PC-9 (cell line): ENCODE measurements at regions not wholly inside any gene's neighbourhood (a gene's known extent, or its start where the extent isn't known, plus 50 kb on each side); places are given as distances from the start of the nearest gene placed in this dataset.
A peak's percentile ranks its signal among the peaks of the same experiment; 100 is the strongest.

ENCODE experiments used
- BruUV-seq: library from RNA; stranded (reverse); fragments of 400-500 nt; replicated peaks from 2 replicates; lab custom pipeline; 2021; lab: Mats Ljungman, UMichigan
- CTCF ChIA-PET: fragments of 300-600 bp; sonication (Branson Sonifier 250); formaldehyde crosslinking; loops from one replicate; lab custom pipeline; 2022; ENCODE audit warnings: antibody characterized with exemption; lab: Charles Lee
- POLR2A ChIA-PET: fragments of 300-600 bp; sonication (Branson Sonifier 250); formaldehyde crosslinking; loops from one replicate; lab custom pipeline; 2022; ENCODE audit warnings: antibody characterized with exemption; ENCODE audit not compliant: unreplicated experiment; lab: Charles Lee
- DNase-seq, 2 experiments: peaks; one replicate each; pipeline versions ENCODE4 v3.0.0 to v3.0.0-alpha.2; 2015 to 2022; ENCODE audit warnings: mixed read lengths in 1 of 2
- H2AFZ ChIP-seq: fragments of 200-600 bp; sonication (generic); 2 replicates; pipeline ENCODE4 v1.8.1; 2017; ENCODE audit warnings: antibody characterized with exemption
- H3F3A ChIP-seq: fragments of 200-600 bp; sonication (generic); 2 replicates; pipeline ENCODE4 v1.8.1; 2017; ENCODE audit warnings: antibody characterized with exemption, mild to moderate bottlenecking, low read depth; ENCODE audit not compliant: insufficient read depth
- H3K27ac ChIP-seq: fragments of 200-600 bp; sonication (generic); 2 replicates; pipeline ENCODE4 v1.6.1; 2016; ENCODE audit warnings: mixed run types
- H3K27me3 ChIP-seq: fragments of 200-600 bp; sonication (generic); 2 replicates; pipeline ENCODE4 v1.6.1; 2016; ENCODE audit warnings: low read depth, mixed run types; ENCODE audit not compliant: insufficient read depth
- H3K36me3 ChIP-seq: fragments of 200-600 bp; sonication (generic); 2 replicates; pipeline ENCODE4 v1.6.1; 2016; ENCODE audit warnings: low read depth, mixed run types
- H3K4me1 ChIP-seq: fragments of 200-600 bp; sonication (generic); replicated peaks from 2 replicates; pipeline ENCODE4 v1.6.1; 2016; ENCODE audit warnings: mixed run types; ENCODE audit not compliant: insufficient read depth
- H3K4me2 ChIP-seq: fragments of 200-600 bp; sonication (generic); 2 replicates; pipeline ENCODE4 v1.6.1; 2017; ENCODE audit warnings: mixed run types
- H3K4me3 ChIP-seq: fragments of 200-600 bp; sonication (generic); 2 replicates; pipeline ENCODE4 v1.6.1; 2016; ENCODE audit warnings: mixed run types
- H3K79me2 ChIP-seq: fragments of 200-600 bp; sonication (generic); 2 replicates; pipeline ENCODE4 v1.6.1; 2017; ENCODE audit warnings: low read depth, mixed run types
- H3K9me2 ChIP-seq: fragments of 200-600 bp; sonication (generic); 2 replicates; pipeline ENCODE4 v1.8.1; 2017; ENCODE audit warnings: mild to moderate bottlenecking; ENCODE audit not compliant: insufficient read depth
- H3K9me3 ChIP-seq: fragments of 200-600 bp; sonication (generic); 2 replicates; pipeline ENCODE4 v1.8.1; 2016; ENCODE audit warnings: low read depth; ENCODE audit not compliant: insufficient read depth
- H4K20me1 ChIP-seq: fragments of 200-600 bp; sonication (generic); 2 replicates; pipeline ENCODE4 v1.8.1; 2017; ENCODE audit not compliant: insufficient read depth
- CTCF ChIP-seq: fragments of 200-600 bp; sonication (generic); conservative IDR thresholded peaks from 2 replicates; pipeline ENCODE4 v1.6.1; 2017; ENCODE audit warnings: mixed run types, antibody characterized with exemption, mild to moderate bottlenecking, moderate library complexity
- EZH2 ChIP-seq: fragments of 200-600 bp; sonication (generic); IDR thresholded peaks from 2 replicates; pipeline ENCODE4 v1.8.0; 2017; ENCODE audit warnings: antibody characterized with exemption, low read depth
- intact Hi-C: fragments of 100-400 bp; cut with micrococcal nuclease; formaldehyde crosslinking; loops from one replicate; pipeline ENCODE4 v1.10.0; 2022; ENCODE audit not compliant: unreplicated experiment

- Histone ChIP-seq H3K9me3 (no peaks in the 10 kb centered on the region), H3K36me3 (no peaks in the 10 kb centered on the region), H4K20me1 (no peaks in the 10 kb centered on the region), H3K79me2 (no peaks in the 10 kb centered on the region), H3F3A (no peaks in the 10 kb centered on the region), H3K4me1 (peaks cover 7% of the 10 kb centered on the region), H3K4me2 (peak overlapping the region; percentile 26; the same call in 1 of the 2 replicates), H3K4me3 (no peak overlapping the region), H3K27ac (peak overlapping the region; percentile 57), H3K27me3 (no peaks in the 10 kb centered on the region), H3K9me2 (no peaks in the 10 kb centered on the region), H2AFZ (peak overlapping the region; percentile 70; the same call in 1 of the 2 replicates)
- TF ChIP-seq EZH2 (no peak), CTCF (no peak)
- DNase-seq, result peak; percentile 35 to 41
- ChIA-PET POLR2A (no interaction called here), CTCF (no interaction called here)
- intact Hi-C loops, result no loop called here
- TSS peak; percentile 84 for BruUV-seq
These were observed 401.8 kb downstream of the KCNJ3 start for GRCh38 chr2:155100261-155100660.

GRCh38 chr2:155099784-155100183 is 401.3 kb downstream of the KCNJ3 start:
- no peaks in the 10 kb centered on the region for H3K9me3 ChIP-seq
- no peaks in the 10 kb centered on the region for H3K79me2 ChIP-seq
- no peaks in the 10 kb centered on the region for H3F3A ChIP-seq
- ChIA-PET POLR2A (no interaction called here), CTCF (interaction anchor here (0.6 kb wide), 1 partner anchor 122 kb away, joined by 5 read pairs; no protein-coding TSS in a partner anchor)
- intact Hi-C loops, result no loop called here
- BruUV-seq, result no TSS peak
- DNase-seq, result peak; percentile 57 to 80
- H2AFZ ChIP-seq, result peak overlapping the region; percentile 70; the same call in 1 of the 2 replicates
- H3K36me3 ChIP-seq, result no peaks in the 10 kb centered on the region
- no peaks in the 10 kb centered on the region for H3K27me3 ChIP-seq
- H4K20me1 ChIP-seq, result no peaks in the 10 kb centered on the region
- TF ChIP-seq CTCF (no peak), EZH2 (no peak)
- no peaks in the 10 kb centered on the region for H3K9me2 ChIP-seq
- no peak overlapping the region for H3K4me3 ChIP-seq
- H3K4me1 ChIP-seq, result peaks cover 7% of the 10 kb centered on the region
- peak overlapping the region; percentile 57 for H3K27ac ChIP-seq
- H3K4me2 ChIP-seq, result peak overlapping the region; percentile 26; the same call in 1 of the 2 replicates

GRCh38 chr2:155095613-155096012 is 397.1 kb downstream of the KCNJ3 start:
- no peak for DNase-seq
- H3K9me2 ChIP-seq, result no peaks in the 10 kb centered on the region
- H3K27me3 ChIP-seq, result no peaks in the 10 kb centered on the region
- CTCF ChIA-PET, result no interaction called here
- no peak overlapping the region for H2AFZ ChIP-seq
- BruUV-seq, result no TSS peak
- no peaks in the 10 kb centered on the region for H4K20me1 ChIP-seq
- POLR2A ChIA-PET, result no interaction called here
- no peak overlapping the region for H3K4me2 ChIP-seq
- intact Hi-C loops, result no loop called here
- no peaks in the 10 kb centered on the region for H3K79me2 ChIP-seq
- no peak for TF ChIP-seq EZH2
- TF ChIP-seq CTCF, result no peak
- H3F3A ChIP-seq, result no peaks in the 10 kb centered on the region
- H3K4me3 ChIP-seq, result no peak overlapping the region
- no peaks in the 10 kb centered on the region for H3K9me3 ChIP-seq
- no peak overlapping the region for H3K27ac ChIP-seq
- no peaks in the 10 kb centered on the region for H3K36me3 ChIP-seq
- peaks cover 7% of the 10 kb centered on the region for H3K4me1 ChIP-seq
